ENCODE measurements at regions not wholly inside any gene's neighbourhood (a gene's known extent, or its start where the extent isn't known, plus 50 kb on each side); places are given as distances from the start of the nearest gene placed in this dataset.

- H3K36me3 Mint-ChIP-seq (ENCODE audit: low read depth, unreplicated experiment): no peaks in the 10 kb centered on the region
- H3K27me3 Mint-ChIP-seq (ENCODE audit: low read depth, unreplicated experiment): peaks cover 1% of the 10 kb centered on the region
- no peak for TF ChIP-seq CTCF (IDR thresholded peaks at IDR 0.05; ENCODE audit: insufficient read depth, low read depth, low read length)
- no peak for TF ChIP-seq EZH2 (IDR thresholded peaks at IDR 0.05; ENCODE audit: insufficient read depth, low read length)
- Histone ChIP-seq H3K9me3 (ENCODE audit: insufficient read depth, low read depth, low read length) (no peaks in the 10 kb centered on the region), H3K9ac (ENCODE audit: low read length) (no peak overlapping the region), H3K79me2 (ENCODE audit: insufficient read depth, low read length) (no peaks in the 10 kb centered on the region), H4K20me1 (ENCODE audit: insufficient read depth, low read length) (no peaks in the 10 kb centered on the region), H3K27ac (ENCODE audit: low read depth, low read length) (no peak overlapping the region), H3K36me3 (ENCODE audit: insufficient read depth, low read length) (no peaks in the 10 kb centered on the region), H3K27me3 (ENCODE audit: insufficient read depth, low read length) (no peaks in the 10 kb centered on the region), H2AFZ (ENCODE audit: low read depth, low read length) (no peak overlapping the region), H3K4me1 (ENCODE audit: insufficient read depth, low read length) (peaks cover 12% of the 10 kb centered on the region), H3K4me3 (ENCODE audit: insufficient read depth, low read depth, low read length) (no peak overlapping the region), H3K4me2 (ENCODE audit: low read length) (no peak overlapping the region)
- no peak overlapping the region for H3K4me3 Mint-ChIP-seq (ENCODE audit: unreplicated experiment)
- peaks cover 10% of the 10 kb centered on the region for H3K9me3 Mint-ChIP-seq (ENCODE audit: unreplicated experiment)
- H3K4me1 Mint-ChIP-seq (ENCODE audit: low read depth, unreplicated experiment): peaks cover 23% of the 10 kb centered on the region
- no peak overlapping the region for H3K27ac Mint-ChIP-seq (ENCODE audit: unreplicated experiment)
- no peak for FAIRE-seq
- DNase-seq (ENCODE audit: low read depth): no peak
These were observed 111.9 kb downstream of the MN1 start for GRCh38 chr22:27689664-27690063.

GRCh38 chr22:27690599-27690998 lies 111.0 kb downstream of the MN1 start:
- DNase-seq (ENCODE audit: low read depth) (no peak), FAIRE-seq (no peak)
- Histone ChIP-seq H3K27me3 (ENCODE audit: insufficient read depth, low read length) (no peaks in the 10 kb centered on the region), H3K4me1 (ENCODE audit: insufficient read depth, low read length) (peaks cover 12% of the 10 kb centered on the region), H4K20me1 (ENCODE audit: insufficient read depth, low read length) (no peaks in the 10 kb centered on the region), H3K9me3 (ENCODE audit: insufficient read depth, low read depth, low read length) (no peaks in the 10 kb centered on the region), H3K4me2 (ENCODE audit: low read length) (no peak overlapping the region), H3K27ac (ENCODE audit: low read depth, low read length) (no peak overlapping the region), H3K36me3 (ENCODE audit: insufficient read depth, low read length) (no peaks in the 10 kb centered on the region), H2AFZ (ENCODE audit: low read depth, low read length) (no peak overlapping the region), H3K79me2 (ENCODE audit: insufficient read depth, low read length) (no peaks in the 10 kb centered on the region), H3K4me3 (ENCODE audit: insufficient read depth, low read depth, low read length) (no peak overlapping the region), H3K9ac (ENCODE audit: low read length) (no peak overlapping the region)
- peaks cover 23% of the 10 kb centered on the region for H3K4me1 Mint-ChIP-seq (ENCODE audit: low read depth, unreplicated experiment)
- no peak overlapping the region for H3K27ac Mint-ChIP-seq (ENCODE audit: unreplicated experiment)
- H3K27me3 Mint-ChIP-seq (ENCODE audit: low read depth, unreplicated experiment): peaks cover 2% of the 10 kb centered on the region
- peaks cover 10% of the 10 kb centered on the region for H3K9me3 Mint-ChIP-seq (ENCODE audit: unreplicated experiment)
- no peaks in the 10 kb centered on the region for H3K36me3 Mint-ChIP-seq (ENCODE audit: low read depth, unreplicated experiment)
- no peak overlapping the region for H3K4me3 Mint-ChIP-seq (ENCODE audit: unreplicated experiment)
- no peak for TF ChIP-seq EZH2 (IDR thresholded peaks at IDR 0.05; ENCODE audit: insufficient read depth, low read length)
- TF ChIP-seq CTCF (IDR thresholded peaks at IDR 0.05; ENCODE audit: insufficient read depth, low read depth, low read length): no peak

- H3K27ac Mint-ChIP-seq (ENCODE audit: unreplicated experiment): peak overlapping the region; percentile 83
These were observed 109.3 kb downstream of the MN1 start for GRCh38 chr22:27692243-27692642.

More at GRCh38 chr22:27692243-27692642, 109.3 kb downstream of the MN1 start:
- H3K36me3 ChIP-seq (ENCODE audit: insufficient read depth, low read length): no peaks in the 10 kb centered on the region
- H3K9me3 ChIP-seq (ENCODE audit: insufficient read depth, low read depth, low read length): peaks cover under 1% of the 10 kb centered on the region
- Mint-ChIP-seq H3K36me3 (ENCODE audit: low read depth, unreplicated experiment) (no peaks in the 10 kb centered on the region), H3K4me3 (ENCODE audit: unreplicated experiment) (no peak overlapping the region), H3K4me1 (ENCODE audit: low read depth, unreplicated experiment) (peaks cover 12% of the 10 kb centered on the region), H3K9me3 (ENCODE audit: unreplicated experiment) (peaks cover 14% of the 10 kb centered on the region), H3K27me3 (ENCODE audit: low read depth, unreplicated experiment) (peaks cover 2% of the 10 kb centered on the region)
- no peaks in the 10 kb centered on the region for H3K27me3 ChIP-seq (ENCODE audit: insufficient read depth, low read length)
- no peak overlapping the region for H3K27ac ChIP-seq (ENCODE audit: low read depth, low read length)
- H3K9ac ChIP-seq (ENCODE audit: low read length): no peak overlapping the region
- TF ChIP-seq CTCF (IDR thresholded peaks at IDR 0.05; ENCODE audit: insufficient read depth, low read depth, low read length) (no peak), EZH2 (IDR thresholded peaks at IDR 0.05; ENCODE audit: insufficient read depth, low read length) (no peak)
- no peaks in the 10 kb centered on the region for H4K20me1 ChIP-seq (ENCODE audit: insufficient read depth, low read length)
- no peaks in the 10 kb centered on the region for H3K4me1 ChIP-seq (ENCODE audit: insufficient read depth, low read length)
- H2AFZ ChIP-seq (ENCODE audit: low read depth, low read length): no peak overlapping the region
- DNase-seq (ENCODE audit: low read depth) (no peak), FAIRE-seq (no peak)
- no peak overlapping the region for H3K4me2 ChIP-seq (ENCODE audit: low read length)
- no peaks in the 10 kb centered on the region for H3K79me2 ChIP-seq (ENCODE audit: insufficient read depth, low read length)
- no peak overlapping the region for H3K4me3 ChIP-seq (ENCODE audit: insufficient read depth, low read depth, low read length)

Data from astrocyte (in vitro differentiated cells and primary cell).